Parathyroid adenoma (tissue), 2 donors: ENCODE measurements at regions not wholly inside any gene's neighbourhood (a gene's known extent, or its start where the extent isn't known, plus 50 kb on each side); places are given as distances from the start of the nearest gene placed in this dataset.

Source experiments
- H2AFZ ChIP-seq: fragments of 300-600 bp; sonication (generic); one replicate; pipeline ENCODE4 v1.7.0; 2017; ENCODE audit warnings: antibody characterized with exemption, mild to moderate bottlenecking
- H3K27ac ChIP-seq: fragments of 300-600 bp; sonication (generic); one replicate; pipeline ENCODE4 v1.7.0; 2017
- H3K27me3 ChIP-seq: fragments of 300-600 bp; sonication (generic); one replicate; pipeline ENCODE4 v1.7.0; 2017; ENCODE audit warnings: low read length; ENCODE audit not compliant: control insufficient read depth, insufficient read depth
- H3K36me3 ChIP-seq: fragments of 300-600 bp; sonication (generic); one replicate; pipeline ENCODE4 v1.7.0; 2017; ENCODE audit warnings: low read length; ENCODE audit not compliant: control insufficient read depth, insufficient read depth
- H3K4me1 ChIP-seq: fragments of 300-600 bp; sonication (generic); one replicate; pipeline ENCODE4 v1.7.0; 2017; ENCODE audit warnings: control low read depth
- H3K4me2 ChIP-seq: fragments of 300-600 bp; sonication (generic); one replicate; pipeline ENCODE4 v1.7.0; 2017; ENCODE audit warnings: low read length
- H3K4me3 ChIP-seq: fragments of 300-600 bp; sonication (generic); one replicate; pipeline ENCODE4 v1.7.0; 2017; ENCODE audit warnings: low read depth, low read length
- H3K79me2 ChIP-seq: fragments of 300-600 bp; sonication (generic); one replicate; pipeline ENCODE4 v1.7.0; 2017; ENCODE audit warnings: control low read depth
- H3K9ac ChIP-seq: fragments of 300-600 bp; sonication (generic); one replicate; pipeline ENCODE4 v1.7.0; 2017; ENCODE audit warnings: mild to moderate bottlenecking
- H3K9me3 ChIP-seq: fragments of 300-600 bp; sonication (generic); one replicate; pipeline ENCODE4 v1.7.0; 2017; ENCODE audit warnings: low read length; ENCODE audit not compliant: control insufficient read depth
- CTCF ChIP-seq: fragments of 300-600 bp; sonication (generic); IDR thresholded peaks from one replicate; pipeline ENCODE4 v1.7.0; 2017; ENCODE audit warnings: antibody characterized with exemption, mild to moderate bottlenecking
- donor health status: primary hyperparathyroidism.

- no peak overlapping the region for H3K4me2 ChIP-seq
- H3K4me1 ChIP-seq: no peaks in the 10 kb centered on the region
- H3K27ac ChIP-seq: no peak overlapping the region
- no peaks in the 10 kb centered on the region for H3K27me3 ChIP-seq
- no peak overlapping the region for H3K9ac ChIP-seq
- H3K4me3 ChIP-seq: no peak overlapping the region
- no peaks in the 10 kb centered on the region for H3K79me2 ChIP-seq
- H2AFZ ChIP-seq: no peak overlapping the region
- no peaks in the 10 kb centered on the region for H3K9me3 ChIP-seq
- no peak for TF ChIP-seq CTCF
- no peaks in the 10 kb centered on the region for H3K36me3 ChIP-seq
Measured at GRCh38 chr10:107747851-107748250, 583.3 kb upstream of the SORCS1 start.

GRCh38 chr10:107741971-107742370, 577.5 kb upstream of the SORCS1 start:
- no peaks in the 10 kb centered on the region for H3K4me1 ChIP-seq
- H3K27me3 ChIP-seq: no peaks in the 10 kb centered on the region
- H3K9ac ChIP-seq: no peak overlapping the region
- H2AFZ ChIP-seq: no peak overlapping the region
- H3K4me3 ChIP-seq: no peak overlapping the region
- no peaks in the 10 kb centered on the region for H3K79me2 ChIP-seq
- H3K9me3 ChIP-seq: no peaks in the 10 kb centered on the region
- no peak for TF ChIP-seq CTCF
- no peak overlapping the region for H3K27ac ChIP-seq
- no peaks in the 10 kb centered on the region for H3K36me3 ChIP-seq
- H3K4me2 ChIP-seq: no peak overlapping the region

GRCh38 chr10:107740962-107741690, 576.6 kb upstream of the SORCS1 start:
- TF ChIP-seq CTCF: no peak
- Histone ChIP-seq H2AFZ (no peak overlapping the region), H3K27ac (no peak overlapping the region), H3K4me3 (no peak overlapping the region), H3K79me2 (no peaks in the 10 kb centered on the region), H3K9me3 (no peaks in the 10 kb centered on the region), H3K36me3 (no peaks in the 10 kb centered on the region), H3K27me3 (no peaks in the 10 kb centered on the region), H3K4me1 (no peaks in the 10 kb centered on the region), H3K4me2 (no peak overlapping the region), H3K9ac (no peak overlapping the region)

- no peaks in the 10 kb centered on the region for H3K27me3 ChIP-seq
Measured at GRCh38 chr10:107739951-107740350, 575.4 kb upstream of the SORCS1 start.

More at GRCh38 chr10:107739951-107740350, 575.4 kb upstream of the SORCS1 start:
- Histone ChIP-seq H3K79me2 (no peaks in the 10 kb centered on the region), H3K27ac (no peak overlapping the region), H3K9me3 (no peaks in the 10 kb centered on the region), H3K4me3 (no peak overlapping the region), H2AFZ (no peak overlapping the region), H3K9ac (no peak overlapping the region), H3K4me2 (no peak overlapping the region), H3K4me1 (no peaks in the 10 kb centered on the region), H3K36me3 (no peaks in the 10 kb centered on the region)
- no peak for TF ChIP-seq CTCF
